WTC11 (cell line): ENCODE measurements at regions not wholly inside any gene's neighbourhood (a gene's known extent, or its start where the extent isn't known, plus 50 kb on each side); places are given as distances from the start of the nearest gene placed in this dataset.

ENCODE experiments used
- FOXK1 ChIP-seq: sonication (generic); formaldehyde crosslinking; IDR thresholded peaks from 2 replicates; pipeline ENCODE4 v1.8.0; 2022; ENCODE audit warnings: mild to moderate bottlenecking, moderate library complexity, missing genetic modification reagents
- ZBTB21 ChIP-seq: sonication (generic); formaldehyde crosslinking; IDR thresholded peaks from 2 replicates; pipeline ENCODE4 v1.8.1; 2023; ENCODE audit warnings: mild to moderate bottlenecking, missing genetic modification reagents, borderline replicate concordance
- ZNF138 ChIP-seq: sonication (generic); formaldehyde crosslinking; conservative IDR thresholded peaks from 2 replicates; pipeline ENCODE4 v1.8.1; 2022; ENCODE audit warnings: mild to moderate bottlenecking, moderate library complexity, missing genetic modification reagents
- TF ChIP-seq, protein P1 (sequence below): fragments of 200-600 bp; IDR thresholded peaks from 2 replicates; pipeline ENCODE4 v1.8.0; 2022; ENCODE audit warnings: antibody characterized with exemption
- TF ChIP-seq, protein P2 (sequence below): sonication (generic); formaldehyde crosslinking; IDR thresholded peaks from 2 replicates; pipeline ENCODE4 v1.8.1; 2022; ENCODE audit warnings: mild to moderate bottlenecking, missing genetic modification reagents, moderate library complexity, borderline replicate concordance
- TF ChIP-seq, protein P3 (sequence below): sonication (generic); formaldehyde crosslinking; IDR thresholded peaks from 2 replicates; pipeline ENCODE4 v1.8.0; 2022; ENCODE audit warnings: mild to moderate bottlenecking, missing genetic modification reagents
- TF ChIP-seq, protein P4 (sequence below): sonication (generic); formaldehyde crosslinking; conservative IDR thresholded peaks from 2 replicates; pipeline ENCODE4 v1.8.1; 2022; ENCODE audit warnings: mild to moderate bottlenecking, missing genetic modification reagents

DNA sequence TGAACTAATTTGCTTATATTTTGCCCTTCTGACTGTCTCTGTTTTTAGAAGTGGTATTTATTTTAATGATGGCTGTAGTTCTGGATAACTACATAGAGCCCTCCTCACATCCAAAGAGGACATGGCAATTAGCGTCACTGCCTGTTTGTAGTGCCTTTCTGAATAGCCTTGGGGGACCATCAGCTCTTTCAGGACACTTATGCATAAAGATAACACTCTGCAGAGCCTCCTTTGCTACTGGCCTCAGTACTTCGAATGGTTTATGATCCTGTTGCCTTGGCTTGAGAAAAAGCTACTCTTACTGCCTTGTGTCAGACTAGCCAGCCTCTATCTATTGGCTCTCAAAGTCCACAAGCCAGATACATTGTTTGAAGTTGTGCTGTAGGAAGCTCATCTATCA, 105.4 kb upstream of the SPRED1 start:
- TF ChIP-seq ZNF138 (CRISPR knock-in tag) (no peak), ZBTB21 (CRISPR knock-in tag) (no peak), FOXK1 (no peak)
- TF ChIP-seq, protein P1, sequence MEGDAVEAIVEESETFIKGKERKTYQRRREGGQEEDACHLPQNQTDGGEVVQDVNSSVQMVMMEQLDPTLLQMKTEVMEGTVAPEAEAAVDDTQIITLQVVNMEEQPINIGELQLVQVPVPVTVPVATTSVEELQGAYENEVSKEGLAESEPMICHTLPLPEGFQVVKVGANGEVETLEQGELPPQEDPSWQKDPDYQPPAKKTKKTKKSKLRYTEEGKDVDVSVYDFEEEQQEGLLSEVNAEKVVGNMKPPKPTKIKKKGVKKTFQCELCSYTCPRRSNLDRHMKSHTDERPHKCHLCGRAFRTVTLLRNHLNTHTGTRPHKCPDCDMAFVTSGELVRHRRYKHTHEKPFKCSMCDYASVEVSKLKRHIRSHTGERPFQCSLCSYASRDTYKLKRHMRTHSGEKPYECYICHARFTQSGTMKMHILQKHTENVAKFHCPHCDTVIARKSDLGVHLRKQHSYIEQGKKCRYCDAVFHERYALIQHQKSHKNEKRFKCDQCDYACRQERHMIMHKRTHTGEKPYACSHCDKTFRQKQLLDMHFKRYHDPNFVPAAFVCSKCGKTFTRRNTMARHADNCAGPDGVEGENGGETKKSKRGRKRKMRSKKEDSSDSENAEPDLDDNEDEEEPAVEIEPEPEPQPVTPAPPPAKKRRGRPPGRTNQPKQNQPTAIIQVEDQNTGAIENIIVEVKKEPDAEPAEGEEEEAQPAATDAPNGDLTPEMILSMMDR, result no peak
- TF ChIP-seq, protein P2, sequence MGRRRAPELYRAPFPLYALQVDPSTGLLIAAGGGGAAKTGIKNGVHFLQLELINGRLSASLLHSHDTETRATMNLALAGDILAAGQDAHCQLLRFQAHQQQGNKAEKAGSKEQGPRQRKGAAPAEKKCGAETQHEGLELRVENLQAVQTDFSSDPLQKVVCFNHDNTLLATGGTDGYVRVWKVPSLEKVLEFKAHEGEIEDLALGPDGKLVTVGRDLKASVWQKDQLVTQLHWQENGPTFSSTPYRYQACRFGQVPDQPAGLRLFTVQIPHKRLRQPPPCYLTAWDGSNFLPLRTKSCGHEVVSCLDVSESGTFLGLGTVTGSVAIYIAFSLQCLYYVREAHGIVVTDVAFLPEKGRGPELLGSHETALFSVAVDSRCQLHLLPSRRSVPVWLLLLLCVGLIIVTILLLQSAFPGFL (CRISPR knock-in tag), result no peak
- TF ChIP-seq, protein P3, sequence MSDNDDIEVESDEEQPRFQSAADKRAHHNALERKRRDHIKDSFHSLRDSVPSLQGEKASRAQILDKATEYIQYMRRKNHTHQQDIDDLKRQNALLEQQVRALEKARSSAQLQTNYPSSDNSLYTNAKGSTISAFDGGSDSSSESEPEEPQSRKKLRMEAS (CRISPR knock-in tag), result no peak
- TF ChIP-seq, protein P4, sequence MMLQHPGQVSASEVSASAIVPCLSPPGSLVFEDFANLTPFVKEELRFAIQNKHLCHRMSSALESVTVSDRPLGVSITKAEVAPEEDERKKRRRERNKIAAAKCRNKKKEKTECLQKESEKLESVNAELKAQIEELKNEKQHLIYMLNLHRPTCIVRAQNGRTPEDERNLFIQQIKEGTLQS, result no peak
